ENCODE measurements at regions not wholly inside any gene's neighbourhood (a gene's known extent, or its start where the extent isn't known, plus 50 kb on each side); places are given as distances from the start of the nearest gene placed in this dataset.
"Not testable (repeated sequence)": the region's sequence is repeated elsewhere in the genome, so short reads cannot be mapped to it uniquely, and the experiment has no call there.

DNA sequence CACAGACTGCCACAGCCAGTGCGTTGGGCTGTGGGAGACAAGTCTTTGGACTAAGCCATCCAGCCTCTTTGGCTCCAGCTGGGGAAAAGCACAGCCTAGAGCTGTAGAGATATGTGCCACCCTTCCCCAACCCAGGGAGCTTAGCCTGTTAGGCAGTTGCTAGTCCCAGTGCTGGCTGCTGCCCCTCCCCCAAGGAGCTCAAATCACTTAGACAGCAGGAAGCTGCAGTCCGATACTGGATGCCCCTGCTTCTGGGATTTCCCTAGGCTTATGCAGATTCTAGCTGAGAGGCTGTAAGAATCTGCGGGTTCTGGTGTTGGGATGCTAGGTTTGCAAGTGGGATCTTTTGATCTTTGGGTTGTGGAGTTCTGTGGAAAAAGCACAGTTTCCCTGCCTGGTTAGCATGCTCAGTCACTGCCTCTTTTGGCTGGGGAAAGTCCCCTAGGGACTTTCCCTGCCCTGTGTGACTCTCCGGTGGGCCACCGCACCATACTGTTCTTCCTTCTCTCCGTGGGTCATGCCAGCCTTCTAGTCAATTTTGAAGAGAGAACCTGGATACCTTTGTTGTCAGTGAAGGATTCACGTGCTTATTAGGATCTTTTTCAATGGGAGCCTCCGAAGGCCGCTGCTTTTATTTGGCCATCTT is 792.0 kb downstream of the KCNA4 start:
- no peak for DNase-seq

DNA sequence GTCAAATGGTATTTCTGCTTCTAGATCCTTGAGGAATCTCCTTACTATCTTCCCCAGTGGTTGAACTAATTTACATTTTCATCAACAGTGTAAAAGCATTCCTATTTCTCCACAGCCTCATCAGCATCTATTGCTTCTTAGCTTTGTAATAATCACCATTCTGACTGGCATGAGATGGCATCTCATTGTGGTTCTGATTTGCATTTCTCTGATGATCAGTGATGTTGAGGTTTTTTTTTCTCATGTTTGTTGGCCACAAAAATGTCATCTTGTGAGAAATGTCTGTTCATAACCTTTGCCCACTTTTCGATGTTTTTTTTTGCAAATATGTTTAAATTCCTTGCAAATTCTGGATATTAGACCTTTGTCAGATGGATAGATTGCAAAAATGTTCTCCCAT is 797.3 kb downstream of the KCNA4 start:
- DNase-seq, result not testable (repeated sequence)

DNA sequence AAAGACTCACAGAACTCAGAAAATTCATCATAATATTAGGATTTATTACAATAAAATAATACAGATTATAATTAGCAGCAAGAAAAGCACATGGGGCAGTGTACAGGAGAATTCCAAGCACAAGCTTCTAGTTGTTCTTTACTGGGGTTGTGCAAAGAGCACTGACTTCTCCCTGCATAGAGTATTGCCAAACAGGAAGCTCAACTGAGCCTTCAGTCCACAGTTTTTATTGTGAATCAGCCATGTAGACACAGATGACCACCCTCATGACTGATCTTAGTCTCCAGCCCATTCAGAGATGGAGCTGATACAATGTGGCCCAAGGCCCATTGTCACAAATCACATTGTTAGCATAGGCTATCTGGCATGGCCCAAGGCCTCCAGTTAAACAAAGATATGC is 798.9 kb downstream of the KCNA4 start:
- DNase-seq, result no peak

- no peak for DNase-seq
These were observed 802.0 kb downstream of the KCNA4 start for GRCh38 chr11:29214833-29215232.

DNA sequence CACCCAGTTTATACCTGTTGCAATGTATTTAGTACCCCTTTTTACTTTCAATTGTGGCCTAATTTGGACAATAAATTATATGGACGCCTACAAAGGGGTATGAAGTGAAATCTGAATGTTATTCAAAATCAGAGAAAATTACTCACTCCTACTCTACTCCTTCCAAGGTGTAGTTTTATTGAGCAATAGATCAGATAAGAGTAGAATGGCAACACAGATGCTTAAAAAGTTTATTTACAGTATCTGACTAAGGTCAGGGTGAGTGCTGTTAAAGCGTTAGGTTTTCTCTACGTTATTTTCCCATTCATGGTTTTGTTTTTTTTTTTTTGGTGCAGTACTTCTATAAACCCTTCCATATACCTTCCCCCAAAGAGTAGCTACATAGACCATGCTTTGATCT is 805.6 kb downstream of the KCNA4 start:
- DNase-seq, result no peak

DNA sequence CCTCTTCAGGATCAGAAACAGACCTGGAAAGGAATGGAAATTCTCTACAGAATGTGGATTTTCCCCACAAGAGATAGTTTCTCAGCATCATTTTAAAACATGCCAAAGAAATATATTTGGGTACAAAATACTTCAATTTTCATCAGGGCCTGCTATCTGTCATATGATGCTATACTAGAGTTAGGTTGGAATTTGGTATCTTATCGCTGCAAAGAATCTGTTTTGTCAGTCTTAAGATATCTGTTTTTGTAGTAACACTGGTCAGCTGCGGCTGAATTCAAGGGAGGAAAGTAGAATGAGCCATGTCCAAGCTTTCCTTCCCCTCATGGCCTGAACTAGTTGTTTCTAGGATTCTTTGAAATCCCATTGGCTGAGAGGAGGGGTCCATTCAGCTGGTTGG is 806.4 kb downstream of the KCNA4 start:
- DNase-seq, result no peak

DNA sequence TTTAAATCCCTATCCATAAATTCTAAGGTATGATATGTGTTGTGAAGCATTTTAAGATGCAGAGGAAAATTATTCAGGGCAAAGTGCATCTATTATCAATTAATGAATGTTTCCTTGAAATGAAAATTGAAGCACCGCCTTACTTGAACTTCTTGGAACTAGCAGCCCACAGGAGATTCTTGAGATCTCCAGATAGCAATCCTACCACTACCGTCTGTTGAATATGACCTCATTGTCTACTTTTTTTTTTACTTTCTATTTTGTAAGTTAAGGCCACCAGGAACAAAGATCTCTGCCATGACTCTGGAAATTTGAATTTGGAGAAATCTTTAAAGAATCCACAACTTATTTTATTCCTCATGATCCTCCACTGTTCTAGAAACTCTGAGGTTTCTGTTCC is 808.7 kb downstream of the KCNA4 start:
- no peak for DNase-seq

DNA sequence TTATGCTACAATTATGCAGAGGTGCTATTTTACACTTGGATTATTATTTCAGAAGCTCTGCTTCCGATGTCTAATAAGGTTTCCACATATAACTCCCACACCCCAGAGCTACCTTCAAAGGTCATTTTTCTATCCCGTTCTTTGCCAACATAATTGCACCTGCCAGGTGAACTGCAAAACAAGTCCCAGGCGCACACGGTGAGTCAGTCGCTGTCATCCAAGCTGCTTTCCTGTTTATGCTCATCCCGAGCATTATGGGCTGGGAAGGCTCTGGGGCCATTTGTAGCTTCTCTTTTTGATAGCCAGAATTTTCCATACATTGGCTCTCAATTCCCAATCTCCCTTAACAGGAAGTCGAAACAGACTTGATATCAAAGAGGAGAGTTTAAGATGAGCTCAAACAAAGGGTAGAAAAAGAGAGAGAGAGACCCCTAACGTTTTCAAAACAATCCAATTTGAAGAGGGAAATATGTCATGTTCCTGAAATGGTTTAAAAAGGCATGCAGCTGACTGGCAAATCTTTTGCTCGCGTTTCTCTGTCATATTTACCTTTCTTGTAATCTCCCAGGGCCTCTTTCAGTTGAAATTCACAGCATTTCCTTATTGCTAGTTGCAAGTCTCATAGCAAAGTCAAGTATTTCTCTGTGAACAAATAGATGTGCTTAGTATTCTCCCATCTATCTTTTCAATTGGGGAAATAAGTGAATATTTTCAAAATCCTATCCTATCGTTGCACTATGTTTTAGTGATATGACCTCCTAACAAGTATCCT is 815.9 kb downstream of the KCNA4 start:
- DNase-seq, result peak; percentile 89

DNA sequence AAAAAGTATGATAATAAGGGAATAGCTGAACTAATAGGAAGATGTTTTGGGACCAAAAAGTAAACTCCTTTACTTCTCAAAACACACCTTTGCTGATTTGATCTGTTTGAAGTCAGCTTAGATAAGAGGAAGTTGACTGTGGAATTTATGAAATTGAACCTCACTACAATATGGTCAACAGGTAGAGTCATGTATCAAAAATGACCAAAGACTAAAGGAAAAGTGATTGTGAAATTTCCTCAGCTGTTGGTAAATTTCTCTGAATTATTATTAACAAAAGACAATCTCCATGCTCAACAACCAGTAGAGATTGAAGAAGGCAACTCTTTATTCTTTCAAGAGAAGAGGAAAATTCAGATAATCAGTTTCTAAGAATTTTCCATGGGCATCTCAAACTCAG is 826.5 kb downstream of the KCNA4 start:
- no peak for DNase-seq

DNA sequence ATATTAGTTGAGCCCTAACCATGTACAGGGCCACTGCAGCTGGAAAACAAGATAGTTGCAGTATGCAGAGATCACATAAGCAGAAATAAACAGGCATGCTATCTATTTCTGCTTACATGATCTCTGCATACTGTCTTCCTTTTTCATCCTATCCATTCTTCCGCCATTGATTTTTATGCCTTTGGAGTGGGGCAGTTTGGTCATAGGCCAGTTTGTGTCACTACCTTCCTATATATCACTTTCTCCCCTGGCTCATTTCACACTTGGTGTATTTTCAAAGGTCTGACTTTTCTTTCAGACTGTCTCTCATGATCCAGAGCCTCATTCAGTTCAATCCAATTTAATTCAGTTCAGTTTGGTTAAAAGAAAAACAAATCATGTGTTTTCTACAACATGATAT is 829.6 kb downstream of the KCNA4 start:
- DNase-seq, result no peak

- no peak for DNase-seq
These were observed 831.6 kb downstream of the KCNA4 start for GRCh38 chr11:29184939-29185890.

DNA sequence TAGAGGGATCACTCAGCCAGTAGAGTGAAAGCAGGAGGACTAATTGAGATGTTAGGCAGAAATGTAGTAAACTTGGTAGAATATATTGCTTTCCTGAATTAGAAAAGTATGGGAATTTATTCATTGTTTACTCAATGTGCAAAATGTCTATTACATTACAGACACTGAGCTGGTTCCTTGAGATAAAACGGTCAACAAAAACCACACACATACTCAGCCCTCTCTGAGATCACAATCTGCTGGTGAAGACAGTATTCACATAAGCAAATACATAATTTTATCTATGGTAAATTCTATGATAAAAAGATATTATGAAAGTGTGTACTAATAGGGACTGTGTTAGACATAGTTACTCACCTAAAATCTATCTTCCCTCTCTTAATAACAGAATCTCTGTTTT is 833.5 kb downstream of the KCNA4 start:
- no peak for DNase-seq

GRCh38 chr11:29173660-29174062 is 843.2 kb downstream of the KCNA4 start:
- DNase-seq, result no peak

- DNase-seq, result no peak
These were observed 845.4 kb downstream of the KCNA4 start for GRCh38 chr11:29171360-29171950.

DNA sequence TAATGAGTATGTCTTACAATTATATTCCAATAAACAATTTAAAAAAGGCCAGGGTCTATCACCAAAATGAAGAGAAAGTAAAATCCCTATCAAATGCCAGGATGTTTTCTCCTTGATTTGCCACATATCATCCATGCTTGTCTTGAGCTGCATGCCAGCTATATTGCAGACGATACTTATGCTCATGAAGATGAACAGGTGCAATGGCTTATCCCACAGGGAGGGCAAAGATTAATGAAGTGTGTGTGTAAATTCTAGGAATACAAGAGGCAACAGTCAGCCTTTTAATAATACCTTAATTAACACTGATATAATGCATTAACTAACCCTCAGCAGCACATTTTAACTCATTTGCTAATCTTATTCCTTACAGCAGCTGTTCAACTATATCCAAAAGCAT is 850.5 kb downstream of the KCNA4 start:
- no peak for DNase-seq

DNA sequence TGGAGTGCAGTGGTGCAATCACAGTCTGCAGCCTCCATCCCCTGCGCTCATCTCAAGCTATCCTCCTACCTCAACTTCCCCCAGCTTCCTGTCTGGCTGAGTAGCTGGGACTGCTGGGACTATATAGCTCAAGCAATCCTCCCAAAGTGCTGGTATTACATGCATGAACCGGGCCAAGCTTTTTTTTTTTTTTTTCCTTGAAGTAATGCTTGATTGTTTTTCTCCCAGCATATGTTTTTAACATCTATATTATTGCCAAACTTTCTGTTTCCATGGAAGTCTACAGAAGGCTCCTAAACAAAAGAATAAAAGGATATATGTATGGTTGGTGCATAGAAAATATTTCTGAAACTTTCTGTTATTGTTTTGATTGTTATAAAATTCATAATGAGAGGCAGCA is 853.6 kb downstream of the KCNA4 start:
- DNase-seq, result no peak

- no peak for DNase-seq
These were observed 854.3 kb downstream of the KCNA4 start for GRCh38 chr11:29162491-29162890.

GRCh38 chr11:29161191-29161590 is 855.6 kb downstream of the KCNA4 start:
- no peak for DNase-seq

- DNase-seq, result peak; percentile 79
These were observed 857.0 kb downstream of the KCNA4 start for GRCh38 chr11:29159552-29160465.

- DNase-seq, result no peak
These were observed 863.8 kb downstream of the KCNA4 start for GRCh38 chr11:29153078-29153477.

DNA sequence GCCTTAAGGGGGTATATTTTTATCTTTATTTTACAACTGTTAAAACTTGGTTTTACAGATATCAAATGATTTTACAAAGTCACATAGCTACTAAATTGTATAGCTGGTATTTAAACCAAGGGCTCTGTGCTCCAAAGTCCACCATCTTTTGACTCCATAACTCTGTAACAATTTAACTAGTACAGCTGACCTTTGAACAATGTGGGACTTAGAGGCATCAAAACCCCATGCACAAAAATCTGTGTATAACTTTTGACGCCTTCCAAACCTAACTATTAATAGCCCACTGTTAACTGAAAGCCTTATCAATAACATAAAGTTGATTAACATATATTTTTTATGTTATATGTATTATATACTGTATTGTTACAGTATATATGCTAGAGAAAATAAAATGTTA is 874.3 kb downstream of the KCNA4 start:
- not testable (repeated sequence) for DNase-seq

DNA sequence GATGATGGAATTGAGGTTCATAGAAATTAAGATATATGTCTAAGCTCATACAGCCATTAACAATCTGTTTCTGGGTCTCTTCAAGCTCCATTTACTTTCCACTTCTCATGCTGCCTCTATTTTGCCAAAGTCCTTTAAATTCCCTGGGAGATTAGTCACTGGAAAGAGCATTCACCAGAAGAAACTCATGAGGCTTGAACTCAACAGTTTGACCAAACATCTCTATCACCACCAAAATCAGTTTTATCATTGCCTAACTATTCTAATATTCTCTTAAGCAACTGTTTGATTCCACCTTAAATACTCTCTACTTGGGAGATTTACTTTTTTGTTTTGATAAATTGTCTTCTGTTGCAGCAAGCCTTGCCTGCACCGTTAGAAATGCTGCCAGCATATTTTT is 881.3 kb downstream of the KCNA4 start:
- DNase-seq, result no peak
